Lower leg skin (tissue), 4 donors: ENCODE measurements at regions not wholly inside any gene's neighbourhood (a gene's known extent, or its start where the extent isn't known, plus 50 kb on each side); places are given as distances from the start of the nearest gene placed in this dataset.

ENCODE experiments used
- DNase-seq, 2 donors: peaks; one replicate each; pipeline ENCODE4 v3.0.0-alpha.2; 2019; ENCODE audit warnings: low spot score in 2 of 2
- H3K4me3 ChIP-seq: fragments of 200-600 bp; sonication (generic); 2 replicates; pipeline ENCODE4 v1.5.1; 2017; ENCODE audit warnings: mild to moderate bottlenecking, low read depth; ENCODE audit not compliant: poor library complexity, severe bottlenecking
- CTCF ChIP-seq, 3 donors: fragments of 450-650 bp; IDR thresholded peaks; one replicate each; pipeline ENCODE4 v1.5.1; 2016; ENCODE audit warnings: antibody characterized with exemption in 3 of 3, mild to moderate bottlenecking in 3 of 3, moderate library complexity in 2 of 3
- POLR2A ChIP-seq, 2 donors: fragments of 450-650 bp; IDR thresholded peaks; one replicate each; pipeline ENCODE4 v1.6.1; 2016 to 2017; ENCODE audit warnings: antibody characterized with exemption in 2 of 2, mild to moderate bottlenecking in 1 of 2, moderate library complexity in 1 of 2
- WGBS, 2 donors: methylation state at CpG; one replicate each; pipeline ENCODE4 v1.1.5; 2018; 5-methylcytosine and 5-hydroxymethylcytosine counted together
- intact Hi-C: fragments of 100-400 bp; cut with DNase I; formaldehyde crosslinking; loops from one replicate; pipeline ENCODE4 v1.15.0; 2023; ENCODE audit warnings: low total_unique reads

GRCh38 chr6:21521276-21521675 is 72.3 kb upstream of the SOX4 start:
- intact Hi-C loops, result no loop called here
- DNase-seq, result no peak
- H3K4me3 ChIP-seq, result no peak overlapping the region
- TF ChIP-seq POLR2A (IDR thresholded peaks at IDR 0.05) (no peak), CTCF (IDR thresholded peaks at IDR 0.05) (no peak)
- 67 to 74% methylated on average over 4 of the region's 4 CpGs for WGBS, 2 donors

GRCh38 chr6:21522143-21522747 is 71.3 kb upstream of the SOX4 start:
- DNase-seq, result no peak
- TF ChIP-seq POLR2A (IDR thresholded peaks at IDR 0.05), result no peak
- TF ChIP-seq CTCF (IDR thresholded peaks at IDR 0.05), result no peak
- intact Hi-C loops, result no loop called here
- no peak overlapping the region for H3K4me3 ChIP-seq
- 89 to 92% methylated on average over 14 of the region's 14 CpGs for WGBS, 2 donors

DNA sequence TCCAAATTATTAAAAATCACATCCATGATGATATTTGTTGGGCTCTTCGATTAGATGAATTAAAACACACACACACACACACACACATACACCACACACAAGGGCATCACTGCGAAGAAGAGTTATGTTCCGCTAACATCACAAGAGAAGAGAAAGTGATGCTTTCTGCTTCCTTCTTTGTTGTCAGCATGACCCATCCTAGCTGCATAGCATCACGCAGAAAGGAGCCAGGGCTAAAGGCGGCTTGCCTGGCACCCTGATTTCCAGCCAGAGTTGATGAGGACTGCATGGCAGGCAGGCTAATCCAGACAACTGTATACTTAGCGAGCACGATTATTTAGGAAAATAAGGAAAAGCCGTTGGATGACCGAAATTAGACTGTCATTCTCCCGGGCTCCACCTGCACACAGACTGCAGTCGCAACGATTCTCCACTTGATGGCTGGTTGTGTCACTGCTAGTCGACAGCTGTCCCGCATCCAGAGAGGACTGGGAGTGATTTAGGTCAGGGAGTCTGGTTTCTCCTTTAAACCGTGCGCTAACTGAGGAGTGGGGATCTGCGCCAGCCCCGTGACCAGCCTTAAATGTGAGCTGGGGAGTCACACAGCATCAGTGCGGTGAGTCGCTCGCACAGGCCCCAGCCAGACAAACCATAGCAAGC is 70.6 kb upstream of the SOX4 start:
- DNase-seq, result no peak
- TF ChIP-seq CTCF (IDR thresholded peaks at IDR 0.05), result no peak
- no peak for TF ChIP-seq POLR2A (IDR thresholded peaks at IDR 0.05)
- intact Hi-C loops, result no loop called here
- WGBS, 2 donors, result 81 to 83% methylated on average over 19 to 21 of the region's 21 CpGs
- H3K4me3 ChIP-seq, result no peak overlapping the region

DNA sequence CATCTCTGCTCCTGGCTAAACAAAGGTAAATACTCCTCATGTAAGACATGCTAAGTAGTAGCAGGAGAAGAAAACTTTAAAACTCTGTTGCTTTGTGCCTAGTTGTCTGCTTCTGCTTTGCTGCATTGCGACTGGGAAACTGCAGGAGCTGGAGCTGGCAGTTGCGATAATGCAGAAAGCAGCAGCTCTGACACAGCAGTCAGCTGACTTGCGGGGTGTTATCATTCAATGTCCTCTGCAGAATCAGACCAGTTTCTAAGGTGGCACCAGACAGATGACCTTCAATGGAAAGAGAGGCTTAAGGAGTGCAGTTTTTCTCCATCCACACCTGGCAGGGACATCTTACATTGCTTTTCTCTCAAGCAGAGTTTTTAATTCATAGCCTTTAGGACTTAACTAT is 69.9 kb upstream of the SOX4 start:
- DNase-seq, result no peak
- 78 to 85% methylated on average over 3 of the region's 3 CpGs for WGBS, 2 donors

GRCh38 chr6:21524201-21524600 is 69.3 kb upstream of the SOX4 start:
- no peak for DNase-seq
- no peak for TF ChIP-seq POLR2A (IDR thresholded peaks at IDR 0.05)
- 52 to 56% methylated on average over 4 of the region's 4 CpGs for WGBS, 2 donors
- intact Hi-C loops, result no loop called here
- H3K4me3 ChIP-seq, result no peak overlapping the region

More for the DNA sequence above, 69.9 kb upstream of the SOX4 start:
- no peak overlapping the region for H3K4me3 ChIP-seq
- intact Hi-C loops, result no loop called here
- no peak for TF ChIP-seq CTCF (IDR thresholded peaks at IDR 0.05)
- TF ChIP-seq POLR2A (IDR thresholded peaks at IDR 0.05), result no peak

GRCh38 chr6:21526974-21527373 is 66.6 kb upstream of the SOX4 start:
- TF ChIP-seq CTCF (IDR thresholded peaks at IDR 0.05), result no peak
- TF ChIP-seq POLR2A (IDR thresholded peaks at IDR 0.05), result no peak
- intact Hi-C loops, result no loop called here
- WGBS, 2 donors, result 22 to 24% methylated on average over 1 of the region's 1 CpG
- no peak for DNase-seq
- no peak overlapping the region for H3K4me3 ChIP-seq
